ENCODE measurements at regions not wholly inside any gene's neighbourhood (a gene's known extent, or its start where the extent isn't known, plus 50 kb on each side); places are given as distances from the start of the nearest gene placed in this dataset.
"Not testable (repeated sequence)": the region's sequence is repeated elsewhere in the genome, so short reads cannot be mapped to it uniquely, and the experiment has no call there.

DNA sequence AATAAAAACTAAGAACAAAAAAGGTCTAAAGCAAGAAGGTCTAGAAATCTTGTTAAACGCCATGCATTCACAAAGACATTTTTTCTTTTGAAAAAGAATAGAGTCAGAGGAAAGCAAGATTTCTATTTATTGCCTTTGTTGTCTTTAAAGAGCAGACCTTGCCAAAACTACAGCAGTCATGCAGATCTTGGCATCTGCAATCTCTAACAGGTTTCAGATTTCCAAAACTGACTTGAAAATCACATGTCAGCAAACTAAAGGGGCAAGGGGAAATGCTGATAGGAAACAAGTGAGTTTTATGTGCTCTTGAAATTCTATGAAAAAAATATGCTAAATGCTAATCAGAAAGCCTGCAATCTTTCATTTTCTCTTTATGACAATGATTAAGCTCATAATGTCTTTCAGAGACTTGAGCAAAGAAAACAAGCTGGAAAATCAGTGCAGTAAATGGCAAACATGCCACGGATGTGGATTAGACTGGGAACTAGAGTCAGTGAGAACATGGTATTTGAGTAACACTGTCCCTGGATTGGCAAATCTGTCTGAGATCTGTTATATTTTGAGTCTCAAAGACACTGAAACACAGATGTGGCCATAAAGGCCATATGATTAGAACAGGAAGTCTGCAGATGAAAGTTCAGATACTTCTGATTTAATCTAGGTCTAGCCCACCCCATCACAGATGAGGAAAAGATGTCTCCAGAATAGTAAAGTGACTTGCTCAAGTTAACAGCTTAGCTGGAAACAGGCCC is 361.4 kb upstream of the RPS23 start:
- no peak for FAIRE-seq

DNA sequence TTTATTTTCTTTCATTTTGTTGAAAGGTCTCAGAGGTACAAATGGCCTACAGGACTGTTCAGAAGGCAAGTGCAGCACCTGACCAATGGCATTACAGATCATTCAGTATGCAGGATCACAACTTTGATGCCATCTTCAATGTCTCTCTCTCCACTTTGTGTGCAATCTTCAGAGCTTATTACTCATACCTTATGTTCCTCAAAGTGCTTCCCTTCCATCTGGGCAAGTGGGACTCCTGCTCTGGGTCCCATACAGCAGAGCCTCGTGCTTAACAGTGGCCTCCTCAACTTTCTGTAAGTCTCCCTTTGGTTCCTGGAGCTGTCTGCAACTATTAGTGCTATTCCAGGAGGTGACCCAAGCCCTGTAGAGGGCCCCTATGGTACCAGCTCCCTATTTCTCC is 358.4 kb upstream of the RPS23 start:
- no peak for FAIRE-seq

DNA sequence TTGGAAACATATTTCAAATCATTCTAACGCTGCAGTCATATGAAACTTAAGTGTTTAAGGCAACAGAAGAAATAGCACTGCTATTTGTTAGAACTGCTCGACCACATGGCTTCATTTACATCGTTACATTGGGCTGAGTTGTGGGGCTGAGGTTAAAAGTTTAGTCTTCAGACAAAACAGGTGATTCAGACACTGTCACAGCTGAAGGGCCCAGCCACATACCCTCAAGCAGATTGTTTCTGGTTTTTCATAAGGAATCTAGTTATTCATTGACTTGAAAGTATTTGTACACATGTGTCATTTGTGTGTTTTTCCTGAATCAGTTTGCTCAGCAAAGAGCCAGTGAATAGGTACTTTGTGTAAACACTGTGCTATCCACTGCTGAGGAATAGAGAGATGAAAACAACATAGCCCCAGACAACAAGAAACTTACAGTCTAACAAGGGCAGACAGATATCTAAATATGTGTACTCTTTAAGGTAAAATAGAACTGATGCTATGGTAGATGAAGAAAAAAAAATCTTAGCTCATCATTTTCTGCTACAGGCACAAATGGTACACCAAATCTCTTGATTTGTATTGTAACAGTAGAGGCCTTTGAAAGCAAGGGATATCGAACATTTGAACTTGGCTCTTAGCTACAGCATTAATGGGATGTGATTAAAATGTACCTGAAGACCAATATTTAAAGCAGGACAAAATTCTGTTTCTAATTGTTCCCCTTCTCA is 357.6 kb upstream of the RPS23 start:
- no peak for FAIRE-seq

DNA sequence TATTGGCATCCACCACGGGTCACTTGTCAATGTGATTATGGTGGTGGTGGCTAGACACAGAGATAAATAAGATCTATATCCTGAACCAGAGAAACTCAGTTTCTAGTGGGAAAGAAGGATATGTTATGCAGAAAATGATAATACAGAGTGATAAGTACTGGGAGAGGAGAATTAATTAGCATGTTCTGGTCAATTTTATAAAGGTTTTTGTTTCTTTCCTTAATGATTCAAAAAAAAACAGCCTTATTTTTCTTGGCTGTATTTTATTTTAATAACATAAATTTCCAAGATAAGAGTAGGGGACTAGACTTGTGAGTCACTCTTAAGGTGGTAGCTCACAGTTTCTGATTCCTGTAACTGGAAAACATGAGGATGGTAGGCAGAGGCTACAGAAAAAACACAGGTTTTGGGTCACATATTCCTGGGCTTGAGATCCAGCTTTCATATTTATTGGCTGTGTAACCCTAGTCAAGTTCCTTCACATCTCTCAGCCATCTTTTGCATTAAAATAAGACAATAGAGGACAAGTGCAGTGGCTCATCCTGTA is 350.3 kb upstream of the RPS23 start:
- no peak for FAIRE-seq

DNA sequence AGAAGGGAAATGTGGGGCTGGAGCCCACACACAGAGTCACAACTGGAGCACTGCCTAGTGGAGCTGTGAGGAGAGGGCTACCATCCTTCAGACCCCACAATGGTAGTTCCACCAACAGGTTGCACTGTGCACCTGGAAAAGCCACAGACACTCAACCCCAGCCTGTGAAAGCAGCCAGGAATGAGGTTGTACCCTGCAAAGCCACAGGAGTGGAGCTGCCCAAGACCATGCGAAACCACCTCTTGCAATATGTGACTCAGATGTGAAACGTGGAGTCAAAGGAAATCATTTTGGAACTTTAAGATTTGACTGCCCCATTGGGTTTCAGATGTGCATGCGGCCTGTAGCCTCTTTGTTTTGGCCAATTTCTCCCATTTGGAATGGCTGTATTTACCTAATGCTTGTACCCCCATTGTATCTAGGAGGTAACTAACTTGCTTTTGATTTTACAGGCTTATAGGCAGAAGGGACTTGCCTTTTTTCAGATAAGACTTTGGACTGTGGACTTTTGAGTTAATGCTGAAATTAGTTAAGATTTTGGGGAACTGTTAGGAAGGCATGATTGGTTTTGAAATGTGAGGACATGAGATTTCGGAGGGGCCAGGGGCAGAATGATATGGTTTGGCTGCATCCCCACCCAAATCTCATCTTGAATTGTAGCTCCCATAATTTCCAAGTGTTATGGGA is 348.9 kb upstream of the RPS23 start:
- not testable (repeated sequence) for FAIRE-seq

DNA sequence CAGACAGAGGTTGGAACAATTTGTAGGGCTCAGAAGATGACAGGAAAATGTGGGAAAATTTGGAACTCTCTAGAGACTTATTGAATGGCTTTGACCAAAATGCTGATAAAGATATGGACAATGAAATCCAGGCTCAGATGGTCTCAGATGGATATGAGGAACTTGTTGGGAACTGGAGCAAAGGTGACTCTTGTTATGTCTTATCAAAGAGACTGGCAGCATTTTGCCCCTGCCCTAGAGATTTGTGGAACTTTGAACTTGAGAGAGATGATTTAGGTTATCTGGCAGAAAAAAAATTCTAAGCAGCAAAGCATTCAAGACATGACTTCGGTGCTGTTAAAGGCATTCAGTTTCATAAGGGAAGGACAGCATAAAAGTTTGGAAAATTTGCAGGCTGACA is 347.9 kb upstream of the RPS23 start:
- FAIRE-seq, result not testable (repeated sequence)

DNA sequence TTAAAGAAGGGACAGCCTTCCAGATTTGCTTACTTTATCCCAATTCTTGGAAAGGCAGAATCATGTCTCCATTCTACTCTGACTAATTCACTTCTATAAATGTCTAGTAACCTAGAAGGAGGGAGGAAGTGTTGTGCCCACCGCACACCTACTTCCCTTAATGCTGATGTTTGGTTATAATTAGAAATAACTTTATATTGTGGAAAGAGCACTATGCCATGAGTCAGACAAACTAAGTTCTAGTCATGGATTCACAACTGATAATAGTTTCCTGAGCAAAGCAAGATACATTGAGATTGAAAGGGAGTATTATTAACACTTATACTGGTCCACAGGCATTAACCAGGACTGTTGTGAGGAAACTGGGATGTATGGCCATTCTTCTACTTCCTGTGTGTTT is 345.9 kb upstream of the RPS23 start:
- no peak for FAIRE-seq

DNA sequence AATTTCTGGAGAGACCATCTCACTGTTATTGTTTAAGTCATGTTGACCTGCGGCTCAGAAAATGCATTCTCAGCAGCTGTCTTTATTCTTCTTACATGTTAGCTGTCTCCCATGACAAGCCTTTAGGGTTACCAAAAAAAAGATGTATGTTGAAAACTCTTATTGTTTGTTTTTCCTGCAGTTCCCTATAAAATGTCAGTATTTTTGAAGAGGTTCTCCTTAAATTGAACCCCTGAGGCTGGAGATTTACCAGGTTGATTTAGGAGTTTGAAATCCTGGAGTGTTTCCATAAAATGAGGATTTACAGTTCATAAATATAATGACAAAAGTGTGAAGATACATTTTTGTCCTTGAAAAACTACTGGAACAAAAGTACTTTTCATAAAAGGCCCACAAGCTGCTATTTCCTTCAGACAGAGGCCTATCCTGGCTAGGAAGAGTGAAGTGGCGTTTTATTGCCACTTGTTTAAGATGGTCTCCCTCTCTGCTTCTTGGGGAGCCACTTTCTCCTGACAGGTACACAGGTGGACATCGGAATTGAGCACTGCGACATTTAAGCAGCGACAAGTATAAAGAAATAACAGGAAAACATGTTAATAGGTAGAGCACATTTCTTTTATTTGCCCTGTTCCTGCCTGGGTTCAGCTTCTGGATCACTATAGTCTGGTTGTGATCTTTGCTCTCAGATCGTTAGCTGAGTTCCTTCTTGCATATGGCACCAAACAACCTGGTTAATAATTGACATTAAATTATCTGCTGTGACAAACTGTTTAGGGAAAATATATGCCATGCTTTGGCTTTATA is 344.8 kb upstream of the RPS23 start:
- no peak for FAIRE-seq

DNA sequence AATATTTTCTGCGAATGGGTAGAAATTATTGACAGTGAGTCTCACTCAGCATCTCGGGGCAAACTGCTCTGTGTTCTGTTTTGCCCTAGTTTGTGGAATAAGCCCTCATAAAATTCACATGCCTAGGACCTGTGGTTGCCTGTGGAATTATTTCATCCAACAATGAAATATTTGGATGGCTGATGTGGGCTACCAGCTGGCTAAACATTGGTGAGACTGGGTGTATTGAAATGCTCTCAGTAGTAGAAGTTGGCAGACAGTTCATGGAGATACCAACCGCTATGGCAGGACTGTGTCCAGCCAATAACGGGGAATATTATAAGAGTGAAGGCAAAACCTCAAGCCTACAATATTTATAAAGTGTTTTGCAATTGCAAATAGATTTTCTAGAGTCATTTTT is 344.1 kb upstream of the RPS23 start:
- no peak for FAIRE-seq

DNA sequence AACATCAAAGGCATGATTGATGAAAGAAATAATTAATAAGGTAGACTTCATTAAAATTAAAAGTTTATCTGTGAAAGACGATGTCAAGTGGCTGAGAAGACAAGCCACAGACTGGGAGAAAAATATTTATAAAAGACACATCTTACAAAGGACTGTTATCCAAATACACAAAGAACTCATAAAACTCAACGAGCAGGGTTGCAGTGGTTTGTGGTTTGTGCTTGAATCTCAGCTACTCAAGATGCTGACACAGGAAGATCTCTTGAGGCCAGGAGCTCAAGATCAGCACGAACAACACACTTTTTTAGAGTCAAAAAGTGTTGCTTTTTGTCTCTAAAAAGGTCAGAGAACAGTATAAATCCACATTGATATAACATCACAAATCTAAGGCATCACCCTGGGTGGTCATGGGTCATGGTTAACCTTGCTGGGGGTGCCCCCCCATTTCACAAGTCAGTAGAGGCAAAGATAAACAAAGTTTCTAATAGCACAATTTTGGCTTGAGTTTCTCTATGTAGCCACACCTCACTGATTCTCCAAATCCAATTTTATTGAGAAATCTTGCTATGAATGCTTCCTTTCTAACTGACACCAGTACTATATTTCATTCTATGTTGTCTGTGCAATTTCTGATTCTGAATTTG is 342.9 kb upstream of the RPS23 start:
- no peak for FAIRE-seq

DNA sequence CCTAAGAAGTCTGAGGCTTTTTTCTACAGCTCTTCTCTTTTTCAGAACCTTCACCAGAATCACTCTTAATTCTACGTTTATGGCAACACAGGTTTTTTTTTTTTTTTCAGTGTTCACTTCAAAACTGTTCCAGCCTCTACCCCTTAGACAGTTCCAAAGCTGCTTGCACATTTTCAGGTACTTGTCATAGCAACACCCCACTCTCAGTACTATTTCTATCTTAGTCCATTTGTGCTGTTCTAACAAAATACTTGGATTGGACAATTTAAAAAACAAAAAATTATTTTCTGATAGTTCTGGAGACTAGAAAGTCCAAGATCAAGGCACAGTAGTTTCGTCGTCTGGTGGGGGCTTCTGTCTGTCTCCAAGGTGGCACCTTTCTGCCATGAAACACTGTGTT is 340.9 kb upstream of the RPS23 start:
- no peak for FAIRE-seq

DNA sequence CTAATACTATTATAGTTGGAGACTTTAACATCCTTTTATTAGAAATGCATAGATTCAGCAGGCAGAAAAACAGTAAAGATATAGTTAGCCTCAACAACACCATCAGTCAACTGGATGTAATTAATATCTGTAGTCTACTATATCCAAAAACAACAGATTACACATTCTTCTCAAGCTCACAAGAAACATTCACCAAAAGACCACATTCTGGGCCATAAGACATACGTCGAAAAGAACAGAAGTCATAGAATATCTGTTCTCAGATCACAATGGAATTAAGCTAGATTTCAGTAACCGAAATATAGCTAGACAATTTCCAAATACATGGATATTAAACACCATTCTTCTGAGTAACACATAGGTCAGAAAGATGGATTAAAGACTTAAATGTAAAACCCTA is 336.6 kb upstream of the RPS23 start:
- FAIRE-seq, result no peak

DNA sequence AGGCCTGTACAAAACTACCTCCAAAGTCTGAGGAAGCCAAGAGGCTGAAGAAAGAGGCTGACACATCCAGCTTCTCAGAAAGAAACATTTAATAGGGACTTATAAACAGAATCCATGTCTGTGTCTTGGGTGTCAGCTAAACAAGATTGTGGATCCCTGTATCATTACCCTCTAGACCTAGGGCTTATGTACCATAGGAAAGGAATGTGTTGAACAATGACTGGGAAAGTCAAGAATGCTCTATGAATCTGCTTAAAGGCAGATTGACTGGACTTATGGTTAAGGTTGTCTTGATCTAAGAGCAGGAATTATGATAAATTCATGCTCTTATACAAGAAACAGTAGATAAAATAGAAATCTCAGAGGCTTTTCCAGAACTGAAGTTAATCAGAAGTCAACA is 335.7 kb upstream of the RPS23 start:
- FAIRE-seq, result no peak

DNA sequence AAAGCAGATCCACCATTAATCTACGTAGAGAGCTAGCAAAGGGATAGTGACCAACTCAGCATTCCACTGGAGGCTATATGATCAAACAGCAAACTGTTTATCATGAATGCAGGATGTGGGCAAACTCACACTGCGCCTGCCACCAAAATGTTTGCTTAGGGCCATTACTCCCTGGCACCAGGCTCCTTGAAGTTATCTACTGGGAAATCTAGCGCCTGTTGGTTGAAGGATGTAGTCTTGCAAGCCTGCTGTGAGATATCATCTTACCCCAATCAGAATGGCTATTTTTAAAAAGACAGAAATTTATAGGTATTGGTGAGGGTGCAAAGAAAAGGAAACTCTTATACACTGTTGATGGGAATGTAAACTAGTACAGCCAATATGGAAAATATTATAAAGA is 332.5 kb upstream of the RPS23 start:
- FAIRE-seq, result no peak

DNA sequence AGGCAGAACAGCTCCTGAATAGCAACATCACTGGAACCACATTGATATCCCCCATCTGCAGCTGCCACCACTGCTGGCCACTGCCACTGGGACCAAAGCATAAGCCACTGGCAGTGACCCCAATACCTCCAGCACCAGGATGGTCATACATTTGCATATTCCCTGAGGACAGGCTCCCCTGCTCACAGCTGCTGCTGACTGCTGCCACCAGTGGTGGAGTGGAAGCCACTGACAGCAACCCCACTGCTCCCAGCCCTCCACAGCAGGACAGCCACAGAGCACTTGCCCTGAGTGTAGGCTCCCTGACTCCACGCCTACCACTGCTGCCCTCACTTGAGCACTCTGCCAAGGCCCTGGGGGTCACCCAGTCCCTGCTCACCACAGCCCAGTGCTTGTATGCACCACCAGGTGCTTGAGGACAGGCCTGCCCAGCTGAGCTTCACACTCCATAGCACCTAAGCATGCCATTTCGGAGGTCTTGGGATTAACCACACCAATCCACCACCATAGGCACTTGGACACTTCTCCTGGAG is 327.4 kb upstream of the RPS23 start:
- FAIRE-seq, result no peak

DNA sequence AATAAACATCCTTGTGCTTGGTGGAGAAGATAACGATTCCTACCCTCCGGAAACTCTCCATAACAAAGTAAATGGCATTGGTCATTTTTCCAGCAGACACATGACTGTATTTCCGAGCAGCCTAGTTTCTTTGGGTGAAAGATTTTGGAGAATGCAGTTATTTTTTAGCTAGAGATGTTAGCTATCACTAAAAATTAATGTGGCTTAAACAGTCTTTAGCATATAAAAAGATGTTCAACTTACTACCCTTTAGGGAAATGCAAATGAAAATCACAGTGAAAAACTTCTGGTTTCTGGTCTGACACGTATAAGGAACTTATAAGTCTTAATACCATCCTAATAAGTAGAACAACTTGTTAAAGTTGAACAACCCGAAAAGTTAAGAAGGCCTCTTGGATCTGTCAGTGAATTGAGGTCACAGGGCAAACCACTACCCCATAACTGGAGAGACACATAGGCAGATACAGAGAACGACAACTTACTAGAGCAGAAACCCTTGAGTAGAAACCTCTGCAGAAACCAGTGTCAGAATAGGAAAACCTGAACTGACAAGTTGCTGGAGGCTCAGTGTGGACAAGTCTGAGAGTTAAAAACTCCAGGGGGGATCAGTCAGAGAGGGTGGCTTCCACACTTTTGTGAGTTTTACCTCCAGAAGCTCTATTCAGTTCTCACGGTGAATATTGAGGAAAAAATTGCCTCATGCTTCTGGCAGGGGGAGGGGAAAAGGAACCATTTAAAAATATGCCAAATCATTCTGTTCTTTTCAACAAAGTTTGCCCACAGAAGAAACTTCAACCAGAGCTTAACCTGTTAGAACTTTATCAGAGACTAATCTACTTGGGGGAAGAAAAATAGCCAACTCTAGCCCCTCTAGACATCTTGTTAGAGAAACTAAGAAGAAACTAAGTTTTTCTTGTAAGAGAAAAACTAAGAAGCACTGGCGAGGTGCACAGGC is 325.2 kb upstream of the RPS23 start:
- no peak for FAIRE-seq

DNA sequence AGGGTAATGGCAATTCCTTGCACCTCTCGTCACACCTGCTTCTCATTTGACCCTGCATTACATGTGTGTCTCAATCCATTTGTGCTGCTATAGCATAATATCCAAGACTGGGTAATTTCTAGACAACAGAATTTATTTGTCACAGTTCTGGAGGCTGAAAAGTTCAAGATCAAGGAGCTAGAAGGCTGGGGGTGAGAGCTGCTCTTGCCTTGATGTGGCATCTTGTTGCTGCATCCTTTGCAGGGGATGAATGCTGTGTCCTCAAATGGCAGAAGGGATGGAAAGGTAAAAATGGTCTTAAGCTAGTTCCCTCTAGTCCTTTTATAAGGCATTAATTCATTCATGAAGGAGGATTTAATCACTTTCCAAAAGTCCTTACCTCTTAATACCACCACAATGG is 323.7 kb upstream of the RPS23 start:
- no peak for FAIRE-seq

DNA sequence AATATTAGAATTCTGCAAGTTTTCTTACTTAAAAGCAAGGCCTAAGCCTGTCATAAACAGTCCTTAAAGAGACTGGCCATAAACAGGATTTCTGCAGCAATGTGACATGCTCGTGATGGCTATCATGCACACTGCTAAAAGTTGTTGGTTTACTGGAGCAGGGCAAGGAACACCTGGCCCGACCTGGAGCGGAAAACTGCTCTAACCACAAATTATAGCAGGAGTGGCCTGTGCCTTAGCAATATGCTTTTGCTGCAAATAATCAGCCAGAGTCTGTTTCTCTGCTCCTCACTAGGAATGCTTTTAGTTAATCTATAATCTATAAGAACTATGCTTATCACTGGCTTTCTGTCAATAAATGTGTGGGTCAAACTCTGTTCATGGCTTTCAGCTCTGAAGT is 322.9 kb upstream of the RPS23 start:
- FAIRE-seq, result no peak

DNA sequence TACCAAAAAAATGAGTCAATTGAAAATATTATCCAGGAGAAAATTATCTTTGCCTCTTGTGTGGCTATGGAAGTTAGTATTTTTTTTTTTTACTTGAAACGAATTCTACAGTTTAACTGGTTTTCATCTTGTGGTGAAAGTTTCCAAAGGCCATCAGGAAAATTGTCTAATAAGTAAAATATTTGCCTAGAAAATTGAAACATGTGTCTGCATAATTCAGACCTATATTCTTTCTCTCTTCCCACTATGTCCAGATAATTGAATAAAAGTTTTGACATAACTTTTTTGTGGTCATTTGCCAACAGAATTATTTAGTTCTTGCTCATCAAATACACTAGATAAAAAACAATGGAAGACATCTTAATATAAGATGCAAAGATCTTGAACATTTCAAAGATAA is 321.5 kb upstream of the RPS23 start:
- FAIRE-seq, result no peak

DNA sequence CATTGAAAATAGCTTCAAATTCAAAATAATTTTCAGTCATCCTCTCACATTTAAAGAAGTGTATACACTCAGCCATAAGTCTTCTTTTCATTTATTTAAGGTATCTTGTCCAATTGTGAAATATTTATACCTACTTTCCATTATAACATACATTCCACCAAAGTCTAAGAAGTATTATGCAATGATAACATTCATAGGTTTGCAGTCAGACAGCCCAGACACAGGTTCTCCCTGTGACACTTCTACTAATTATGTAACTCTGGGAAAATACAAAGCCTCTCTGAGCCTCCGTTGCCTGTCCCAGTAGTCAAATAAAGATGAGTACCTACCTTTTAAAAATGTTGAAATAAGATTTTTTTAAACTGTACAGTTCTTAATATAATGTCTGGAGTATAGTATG is 320.9 kb upstream of the RPS23 start:
- FAIRE-seq, result no peak

DNA sequence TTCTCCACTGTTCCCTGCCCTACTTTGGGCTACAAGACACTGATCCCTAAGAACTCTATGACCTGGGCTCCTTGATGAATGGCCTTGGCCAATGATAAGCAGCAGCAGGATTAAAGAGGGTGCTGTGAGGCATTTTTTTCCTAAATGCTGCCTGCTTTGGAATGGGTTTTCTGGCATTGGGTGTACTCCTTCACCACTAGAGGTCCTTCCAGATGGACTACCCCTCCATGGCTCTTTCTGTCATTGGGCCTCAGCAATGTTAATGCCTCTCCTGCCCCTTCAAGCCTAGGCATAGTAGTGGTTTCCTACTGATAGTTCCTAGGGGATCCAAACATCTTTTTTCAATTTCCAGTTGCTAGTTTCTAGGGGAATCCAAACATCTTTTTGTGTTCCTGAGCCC is 319.3 kb upstream of the RPS23 start:
- FAIRE-seq, result no peak

Measured in A204.1 (cell line).